ENCODE measurements at regions not wholly inside any gene's neighbourhood (a gene's known extent, or its start where the extent isn't known, plus 50 kb on each side); places are given as distances from the start of the nearest gene placed in this dataset.

DNA sequence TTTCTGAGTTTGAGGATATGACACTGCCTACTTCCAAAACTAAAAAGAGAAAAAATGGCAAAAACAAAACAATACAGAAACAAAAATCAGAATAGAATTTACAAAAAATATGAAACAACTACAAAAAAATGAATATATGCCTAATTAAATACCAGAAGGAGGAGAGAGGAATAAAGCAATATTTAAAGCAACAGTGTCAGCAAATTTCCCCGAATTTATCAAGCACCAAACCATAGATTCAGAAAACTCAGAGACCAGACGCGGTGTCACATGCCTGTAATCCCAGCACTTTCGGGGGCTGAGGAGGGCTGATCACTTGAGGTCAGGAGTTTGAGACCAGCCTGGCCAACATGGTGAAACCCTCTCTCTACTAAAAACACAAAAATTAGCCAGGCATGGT is 1360.9 kb downstream of the SI start:
- TF ChIP-seq, protein P1, sequence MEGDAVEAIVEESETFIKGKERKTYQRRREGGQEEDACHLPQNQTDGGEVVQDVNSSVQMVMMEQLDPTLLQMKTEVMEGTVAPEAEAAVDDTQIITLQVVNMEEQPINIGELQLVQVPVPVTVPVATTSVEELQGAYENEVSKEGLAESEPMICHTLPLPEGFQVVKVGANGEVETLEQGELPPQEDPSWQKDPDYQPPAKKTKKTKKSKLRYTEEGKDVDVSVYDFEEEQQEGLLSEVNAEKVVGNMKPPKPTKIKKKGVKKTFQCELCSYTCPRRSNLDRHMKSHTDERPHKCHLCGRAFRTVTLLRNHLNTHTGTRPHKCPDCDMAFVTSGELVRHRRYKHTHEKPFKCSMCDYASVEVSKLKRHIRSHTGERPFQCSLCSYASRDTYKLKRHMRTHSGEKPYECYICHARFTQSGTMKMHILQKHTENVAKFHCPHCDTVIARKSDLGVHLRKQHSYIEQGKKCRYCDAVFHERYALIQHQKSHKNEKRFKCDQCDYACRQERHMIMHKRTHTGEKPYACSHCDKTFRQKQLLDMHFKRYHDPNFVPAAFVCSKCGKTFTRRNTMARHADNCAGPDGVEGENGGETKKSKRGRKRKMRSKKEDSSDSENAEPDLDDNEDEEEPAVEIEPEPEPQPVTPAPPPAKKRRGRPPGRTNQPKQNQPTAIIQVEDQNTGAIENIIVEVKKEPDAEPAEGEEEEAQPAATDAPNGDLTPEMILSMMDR (IDR thresholded peaks at IDR 0.05) = no peak
- no peak for TF ChIP-seq EZH2 (IDR thresholded peaks at IDR 0.05; ENCODE audit: borderline replicate concordance, insufficient read depth, low read depth, low read length, poor library complexity, severe bottlenecking)

Measured in B cell (primary cell).